GM10248 (cell line): ENCODE measurements at regions not wholly inside any gene's neighbourhood (a gene's known extent, or its start where the extent isn't known, plus 50 kb on each side); places are given as distances from the start of the nearest gene placed in this dataset.

Experiments used
- CTCF ChIA-PET: fragments of 300-600 bp; sonication (Branson Sonifier 250); formaldehyde crosslinking; extraction: SDS; loops from one replicate; lab custom pipeline; 2021; ENCODE audit warnings: antibody characterized with exemption; lab: Yijun Ruan, JAX
- POLR2A ChIA-PET: fragments of 350-650 bp; sonication (Branson Sonifier 250); formaldehyde crosslinking; extraction: SDS; loops from one replicate; lab custom pipeline; 2020; ENCODE audit warnings: antibody characterized with exemption; lab: Yijun Ruan, JAX
- DNase-seq: peaks from one replicate; pipeline ENCODE4 v3.0.0; 2012; ENCODE audit errors: extremely low spot score
- TF ChIP-seq, protein P1 (sequence below): IDR thresholded peaks from 2 replicates; pipeline ENCODE4 v1.5.1; 2012; ENCODE audit warnings: mild to moderate bottlenecking, low read depth; ENCODE audit errors: extremely low read depth, missing control alignments, control extremely low read depth

DNA sequence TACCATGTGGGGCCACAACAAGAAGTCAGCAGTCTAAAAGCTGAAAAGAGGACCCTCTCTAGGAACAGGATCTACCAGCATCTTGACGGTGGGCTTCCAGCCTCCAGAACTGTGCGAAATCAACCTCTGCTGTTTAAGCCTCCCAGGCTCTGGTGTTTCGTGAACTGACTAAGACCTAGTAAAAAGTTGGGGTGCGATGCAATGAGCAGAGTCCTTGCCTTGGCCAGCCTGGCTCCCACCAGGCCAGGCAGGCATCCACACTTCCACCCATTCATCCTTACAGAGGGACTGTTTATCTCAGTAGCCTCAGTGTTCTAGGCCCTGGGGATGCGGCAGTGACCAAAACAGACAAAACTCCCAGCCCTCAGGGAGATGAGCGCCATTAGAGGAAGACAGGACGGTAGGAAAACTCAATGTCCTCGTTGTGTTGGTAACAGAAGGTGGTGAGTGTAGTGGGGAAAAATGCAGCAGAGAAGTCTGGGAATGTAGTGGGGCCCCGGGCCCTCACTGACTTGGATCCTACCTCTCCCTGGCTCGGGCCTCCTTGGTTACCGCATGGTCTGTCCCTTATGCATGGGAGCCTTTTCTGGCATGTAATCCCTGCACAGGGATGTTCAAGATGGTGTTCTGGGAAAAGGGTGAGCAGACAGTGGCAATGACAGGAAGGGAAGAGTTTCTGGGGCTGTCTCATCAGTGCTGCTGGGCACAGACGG is 271.8 kb upstream of the HS6ST1 start:
- no peak for DNase-seq
- ChIA-PET CTCF (no interaction called here), POLR2A (no interaction called here)
- TF ChIP-seq, protein P1, sequence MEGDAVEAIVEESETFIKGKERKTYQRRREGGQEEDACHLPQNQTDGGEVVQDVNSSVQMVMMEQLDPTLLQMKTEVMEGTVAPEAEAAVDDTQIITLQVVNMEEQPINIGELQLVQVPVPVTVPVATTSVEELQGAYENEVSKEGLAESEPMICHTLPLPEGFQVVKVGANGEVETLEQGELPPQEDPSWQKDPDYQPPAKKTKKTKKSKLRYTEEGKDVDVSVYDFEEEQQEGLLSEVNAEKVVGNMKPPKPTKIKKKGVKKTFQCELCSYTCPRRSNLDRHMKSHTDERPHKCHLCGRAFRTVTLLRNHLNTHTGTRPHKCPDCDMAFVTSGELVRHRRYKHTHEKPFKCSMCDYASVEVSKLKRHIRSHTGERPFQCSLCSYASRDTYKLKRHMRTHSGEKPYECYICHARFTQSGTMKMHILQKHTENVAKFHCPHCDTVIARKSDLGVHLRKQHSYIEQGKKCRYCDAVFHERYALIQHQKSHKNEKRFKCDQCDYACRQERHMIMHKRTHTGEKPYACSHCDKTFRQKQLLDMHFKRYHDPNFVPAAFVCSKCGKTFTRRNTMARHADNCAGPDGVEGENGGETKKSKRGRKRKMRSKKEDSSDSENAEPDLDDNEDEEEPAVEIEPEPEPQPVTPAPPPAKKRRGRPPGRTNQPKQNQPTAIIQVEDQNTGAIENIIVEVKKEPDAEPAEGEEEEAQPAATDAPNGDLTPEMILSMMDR, result no peak

DNA sequence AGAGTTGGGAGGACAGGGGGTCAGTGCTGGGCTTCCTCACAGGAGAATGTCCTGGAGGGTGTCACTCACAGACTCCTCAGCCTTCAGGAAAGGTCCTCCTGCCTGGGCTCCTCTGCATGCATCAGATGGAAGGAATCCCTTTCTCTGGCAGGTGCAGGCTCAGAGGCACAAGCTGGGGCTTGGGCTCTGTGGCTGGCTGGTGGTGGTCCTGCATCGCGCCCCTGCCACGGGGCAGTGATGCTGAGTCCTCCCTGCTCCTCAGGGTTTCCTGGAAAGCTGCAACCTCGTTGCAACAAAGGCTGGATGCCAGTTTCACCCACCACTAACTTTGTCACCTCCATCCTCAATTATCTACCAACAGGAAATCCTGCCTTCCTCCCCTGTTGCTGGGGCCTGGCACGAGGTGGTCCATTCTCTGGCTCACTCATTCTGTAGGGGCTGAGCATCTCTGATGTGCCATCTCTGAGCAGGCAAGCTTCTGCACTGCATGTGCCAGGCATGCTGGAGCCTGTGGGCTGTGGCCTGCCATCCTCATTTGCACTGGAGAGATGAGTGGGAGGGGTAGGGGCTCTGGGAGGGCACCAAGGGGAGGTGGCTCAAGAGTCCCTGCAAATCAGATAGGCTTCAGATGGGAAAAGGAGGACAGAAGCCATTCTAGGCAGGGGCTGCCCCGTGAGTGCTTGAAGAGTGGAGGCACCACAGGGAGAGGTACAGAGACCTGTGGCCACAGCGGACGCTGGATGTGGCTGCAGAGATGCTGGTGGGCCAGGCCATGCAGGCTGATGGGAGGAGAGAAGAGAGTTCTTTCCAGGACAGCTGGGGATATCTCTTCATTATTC is 272.6 kb upstream of the HS6ST1 start:
- ChIA-PET CTCF (no interaction called here), POLR2A (no interaction called here)
- TF ChIP-seq, protein P1, result no peak
- DNase-seq, result no peak

DNA sequence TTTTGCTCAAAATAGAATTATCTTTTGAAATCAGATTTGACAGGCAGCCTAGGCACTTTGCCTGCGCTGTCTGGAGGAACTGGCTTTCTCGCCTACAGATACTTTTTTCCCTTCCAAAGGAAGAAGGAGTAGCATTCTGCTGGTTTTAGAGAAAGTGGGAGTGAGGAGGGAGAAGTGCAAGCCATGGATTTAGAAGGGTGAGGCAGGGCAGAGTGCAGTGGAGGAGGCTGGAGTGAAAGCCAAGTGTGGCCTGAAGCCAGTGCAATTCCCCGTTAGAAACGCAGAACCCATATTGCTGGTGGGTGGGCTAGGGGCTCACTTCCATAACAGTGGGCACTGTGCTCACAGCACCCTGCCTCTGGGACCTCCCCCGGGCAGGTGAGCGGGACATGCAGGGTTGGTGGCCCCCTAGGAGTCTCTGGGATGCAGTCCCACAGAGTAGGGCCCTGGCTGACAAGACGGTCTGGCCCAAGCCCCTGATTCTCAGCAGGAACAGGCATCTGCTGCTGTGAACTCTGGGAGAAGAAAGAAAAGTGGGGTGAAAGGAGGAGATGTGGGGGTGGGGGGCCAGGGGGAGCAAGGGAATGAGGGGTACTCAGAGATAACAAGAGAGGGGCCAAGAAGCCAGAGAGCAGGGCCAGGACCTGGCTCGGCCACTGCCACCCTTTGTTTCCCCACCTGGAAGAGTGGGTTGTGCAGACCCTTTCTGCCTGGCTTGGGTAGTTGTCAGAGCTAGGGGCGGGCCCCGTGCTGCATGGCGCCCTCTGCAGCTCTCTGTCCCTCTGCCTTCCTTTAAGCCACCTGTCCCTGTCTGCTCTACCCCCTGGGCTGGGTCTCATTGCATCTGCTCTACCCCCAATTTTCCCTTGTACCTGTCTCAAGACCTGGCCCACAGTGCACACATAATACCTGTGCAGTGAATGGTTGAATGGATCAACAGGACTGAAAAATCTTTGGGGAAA is 273.5 kb upstream of the HS6ST1 start:
- CTCF ChIA-PET, result no interaction called here
- DNase-seq, result no peak
- POLR2A ChIA-PET, result no interaction called here
- TF ChIP-seq, protein P1, result no peak

DNA sequence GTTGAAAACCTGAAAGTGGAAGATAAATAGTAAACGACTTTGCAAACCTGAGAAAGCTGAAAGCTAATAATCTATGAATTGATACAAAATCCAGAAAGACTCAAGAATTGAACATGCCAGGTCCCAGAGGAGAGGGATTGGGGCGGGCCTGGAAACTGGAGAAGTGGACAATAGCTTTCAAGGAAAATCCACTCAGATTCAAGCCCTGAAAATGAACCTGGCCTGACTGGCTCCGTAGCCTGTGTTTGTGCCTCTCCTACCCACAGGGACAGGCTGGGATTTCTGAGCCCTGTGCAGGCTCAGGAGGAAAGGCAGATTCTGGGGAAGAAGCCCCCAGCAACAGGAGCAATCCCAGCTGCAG is 274.8 kb upstream of the HS6ST1 start:
- CTCF ChIA-PET, result no interaction called here
- POLR2A ChIA-PET, result no interaction called here
- TF ChIP-seq, protein P1, result no peak
- no peak for DNase-seq

DNA sequence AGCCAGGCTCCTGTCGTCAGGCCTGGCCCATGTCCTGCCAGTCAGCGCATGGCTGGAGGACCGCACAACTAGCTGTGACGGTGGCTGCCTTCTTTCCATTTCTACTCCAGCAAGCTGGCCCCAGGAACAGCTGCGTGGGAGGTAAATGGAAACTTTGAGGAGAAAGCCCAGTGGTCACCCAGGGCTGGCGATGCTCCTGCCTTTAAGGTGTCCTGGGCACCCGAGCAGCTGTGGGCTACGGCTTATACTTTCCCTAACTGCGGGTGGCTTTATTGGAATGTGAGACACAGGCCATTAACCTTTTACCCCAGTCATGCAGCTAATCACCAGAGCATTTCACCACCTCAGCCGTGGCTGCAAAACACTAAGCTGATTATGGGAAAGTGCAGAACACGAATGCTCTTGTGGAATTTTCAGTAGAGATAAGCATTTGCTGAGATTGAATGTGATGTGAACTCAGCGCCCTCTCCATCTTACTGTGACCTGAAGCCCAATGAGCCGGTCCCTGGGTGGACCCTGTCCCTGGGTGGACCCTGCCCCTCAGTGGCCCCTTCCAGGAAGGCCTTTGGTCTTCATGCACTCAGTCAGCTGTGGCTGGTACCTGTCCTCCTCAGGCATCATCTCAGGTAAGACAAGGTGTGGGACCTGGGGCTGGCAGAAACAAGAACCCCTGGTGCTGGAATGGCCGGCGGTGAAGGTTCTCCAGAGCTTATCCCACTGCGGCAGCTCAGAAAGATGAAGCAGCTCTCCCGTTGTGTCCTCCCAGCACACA is 275.4 kb upstream of the HS6ST1 start:
- ChIA-PET CTCF (interaction anchor here (1.5 kb wide), 1 partner anchor 126 kb away, joined by 3 read pairs; no protein-coding TSS in a partner anchor), POLR2A (no interaction called here)
- TF ChIP-seq, protein P1, result no peak
- DNase-seq, result no peak
